HG03442 (cell line): ENCODE measurements at regions not wholly inside any gene's neighbourhood (a gene's known extent, or its start where the extent isn't known, plus 50 kb on each side); places are given as distances from the start of the nearest gene placed in this dataset.

Experiments used
- ATAC-seq: cut with Tn5 transposase; IDR thresholded peaks from one replicate; pipeline ENCODE4 v1.9.1; 2021; ENCODE audit warnings: mild to moderate bottlenecking, moderate library complexity; ENCODE audit not compliant: unreplicated experiment

GRCh38 chr13:109670776-109671175 lies 115.6 kb downstream of the IRS2 start:
- no peak for ATAC-seq

- no peak for ATAC-seq
Observed at GRCh38 chr13:109669956-109670355, 116.4 kb downstream of the IRS2 start.

GRCh38 chr13:109669234-109669612 lies 117.2 kb downstream of the IRS2 start:
- ATAC-seq: no peak

GRCh38 chr13:109668433-109669233 lies 117.8 kb downstream of the IRS2 start:
- ATAC-seq: no peak

GRCh38 chr13:109667807-109668291 lies 118.5 kb downstream of the IRS2 start:
- ATAC-seq: no peak

- no peak for ATAC-seq
Observed at GRCh38 chr13:109667056-109667455, 119.3 kb downstream of the IRS2 start.

GRCh38 chr13:109666656-109667055 lies 119.7 kb downstream of the IRS2 start:
- no peak for ATAC-seq

GRCh38 chr13:109665781-109666249 lies 120.6 kb downstream of the IRS2 start:
- ATAC-seq: no peak

- no peak for ATAC-seq
Observed at GRCh38 chr13:109665240-109665639, 121.1 kb downstream of the IRS2 start.

- no peak for ATAC-seq
Observed at GRCh38 chr13:109657395-109657794, 129.0 kb downstream of the IRS2 start.

GRCh38 chr13:109656206-109656605 lies 130.2 kb downstream of the IRS2 start:
- no peak for ATAC-seq

- no peak for ATAC-seq
Observed at GRCh38 chr13:109655611-109656010, 130.8 kb downstream of the IRS2 start.

- no peak for ATAC-seq
Observed at GRCh38 chr13:109655206-109655600, 131.2 kb downstream of the IRS2 start.

- ATAC-seq: no peak
Observed at GRCh38 chr13:109654341-109655205, 131.8 kb downstream of the IRS2 start.

GRCh38 chr13:109652531-109652930 lies 133.9 kb downstream of the IRS2 start:
- ATAC-seq: no peak

- ATAC-seq: no peak
Observed at GRCh38 chr13:109651854-109652253, 134.5 kb downstream of the IRS2 start.

GRCh38 chr13:109651311-109651710 lies 135.1 kb downstream of the IRS2 start:
- ATAC-seq: no peak

- ATAC-seq: no peak
Observed at GRCh38 chr13:109650861-109651260, 135.5 kb downstream of the IRS2 start.

- ATAC-seq: no peak
Observed at GRCh38 chr13:109649713-109650112, 136.7 kb downstream of the IRS2 start.

GRCh38 chr13:109647699-109648098 lies 138.7 kb downstream of the IRS2 start:
- no peak for ATAC-seq

- ATAC-seq: no peak
Observed at GRCh38 chr13:109647053-109647452, 139.3 kb downstream of the IRS2 start.

GRCh38 chr13:109646423-109646822 lies 140.0 kb downstream of the IRS2 start:
- no peak for ATAC-seq
